ENCODE measurements at regions not wholly inside any gene's neighbourhood (a gene's known extent, or its start where the extent isn't known, plus 50 kb on each side); places are given as distances from the start of the nearest gene placed in this dataset.
"Not testable (repeated sequence)": the region's sequence is repeated elsewhere in the genome, so short reads cannot be mapped to it uniquely, and the experiment has no call there.

GRCh38 chr4:171308661-171309060 lies 504.5 kb upstream of the GALNTL6 start:
- DNase-seq: no peak

DNA sequence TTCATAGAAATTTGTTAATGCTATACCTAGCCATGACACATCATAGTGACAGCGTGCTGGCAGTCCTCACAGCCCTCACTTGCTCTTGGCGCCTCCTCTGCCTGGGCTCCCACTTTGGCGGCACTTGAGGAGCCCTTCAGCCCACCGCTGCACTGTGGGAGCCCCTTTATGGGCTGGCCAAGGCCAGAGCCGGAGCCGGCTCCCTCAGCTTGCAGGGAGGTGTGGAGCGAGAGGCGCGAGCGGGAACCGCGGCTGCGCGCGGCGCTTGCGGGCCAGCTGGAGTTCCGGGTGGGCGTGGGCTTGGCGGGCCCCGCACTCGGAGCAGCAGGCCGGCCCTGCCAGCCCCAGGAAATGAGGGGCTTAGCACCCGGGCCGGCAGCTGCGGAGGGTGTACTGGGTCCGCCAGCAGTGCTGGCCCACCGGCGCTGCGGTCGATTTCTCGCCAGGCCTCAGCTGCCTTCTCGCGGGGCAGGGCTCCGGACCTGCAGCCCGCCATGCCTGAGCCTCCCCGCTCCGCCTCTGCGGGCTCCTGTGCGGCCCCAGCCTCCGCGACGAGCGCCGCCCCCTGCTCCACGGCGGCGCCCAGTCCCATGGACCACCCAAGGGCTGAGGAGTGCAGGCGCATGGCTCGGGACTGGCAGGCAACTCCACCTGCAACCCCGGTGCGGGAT lies 515.0 kb upstream of the GALNTL6 start:
- DNase-seq: not testable (repeated sequence)

DNA sequence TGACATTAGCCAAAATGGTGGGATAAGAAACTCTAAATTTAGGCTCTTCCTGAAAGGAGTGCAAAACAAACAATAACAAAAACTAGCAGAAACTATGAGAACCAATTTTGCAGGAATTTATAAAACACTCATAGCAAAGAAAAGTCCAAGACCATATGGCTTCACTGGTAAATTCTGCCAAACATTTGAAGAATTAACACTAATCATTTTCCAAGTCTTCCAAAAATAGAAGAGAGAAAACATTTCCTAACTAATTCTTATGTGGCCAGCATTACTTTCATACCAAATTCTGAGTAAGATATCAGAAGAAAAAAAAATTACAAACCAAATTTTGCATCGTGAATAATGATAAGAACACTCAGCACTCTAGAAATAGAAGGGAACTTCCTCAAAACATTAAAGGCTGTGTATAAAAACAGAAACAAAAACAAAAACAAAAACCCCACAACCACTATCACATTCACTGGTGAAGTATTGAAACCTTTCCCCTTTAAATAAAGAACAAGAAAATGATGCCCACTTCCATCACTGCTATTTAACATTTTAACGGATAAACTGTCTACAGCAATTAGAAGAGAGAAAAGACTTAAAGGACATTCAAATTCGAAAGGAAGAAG lies 524.3 kb upstream of the GALNTL6 start:
- no peak for DNase-seq

GRCh38 chr4:171281359-171281758 lies 531.8 kb upstream of the GALNTL6 start:
- no peak for DNase-seq

- DNase-seq: no peak
These were observed 534.1 kb upstream of the GALNTL6 start for GRCh38 chr4:171279131-171279530.

DNA sequence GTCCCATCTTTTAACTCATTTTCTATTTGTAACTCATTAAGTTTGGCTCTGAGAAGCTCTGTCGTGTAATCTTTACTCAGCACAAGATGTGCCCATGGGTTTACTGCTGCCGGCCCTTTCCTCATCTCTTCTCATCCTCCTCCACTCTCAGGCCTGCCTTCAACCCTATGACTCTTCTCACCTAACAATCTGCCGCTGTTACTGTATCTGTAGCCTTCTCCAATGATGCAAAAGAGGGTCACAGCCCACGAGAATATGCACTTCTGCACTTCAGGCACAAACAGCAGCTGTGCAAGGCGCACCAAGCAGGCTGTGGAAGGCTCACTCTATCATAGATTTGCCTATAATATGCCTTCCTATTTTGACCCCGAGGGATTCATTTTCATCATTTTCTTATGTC lies 546.5 kb upstream of the GALNTL6 start:
- no peak for DNase-seq

- DNase-seq: no peak
These were observed 547.9 kb upstream of the GALNTL6 start for GRCh38 chr4:171265190-171265818.

- DNase-seq: no peak
These were observed 557.0 kb upstream of the GALNTL6 start for GRCh38 chr4:171256223-171256622.

DNA sequence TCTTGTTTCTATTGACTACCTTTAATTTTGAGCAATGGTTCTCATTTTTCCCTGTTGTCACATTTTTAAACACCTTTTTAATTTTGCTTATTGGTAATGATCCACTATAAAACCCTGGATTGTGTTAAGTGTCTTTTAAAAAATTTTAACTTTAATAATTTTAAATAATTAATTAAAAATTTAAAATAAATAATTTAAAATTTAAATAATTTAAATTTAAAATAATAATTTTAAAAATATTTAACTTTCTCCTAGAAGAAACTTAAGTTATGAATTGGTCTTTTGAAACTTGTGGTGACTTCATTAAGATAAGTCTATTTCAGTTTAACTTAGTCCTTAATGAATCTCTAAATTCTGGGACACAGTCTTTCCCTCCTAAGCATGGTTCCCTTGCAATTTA lies 566.3 kb upstream of the GALNTL6 start:
- DNase-seq: no peak

- no peak for DNase-seq
These were observed 570.4 kb upstream of the GALNTL6 start for GRCh38 chr4:171242831-171243230.

DNA sequence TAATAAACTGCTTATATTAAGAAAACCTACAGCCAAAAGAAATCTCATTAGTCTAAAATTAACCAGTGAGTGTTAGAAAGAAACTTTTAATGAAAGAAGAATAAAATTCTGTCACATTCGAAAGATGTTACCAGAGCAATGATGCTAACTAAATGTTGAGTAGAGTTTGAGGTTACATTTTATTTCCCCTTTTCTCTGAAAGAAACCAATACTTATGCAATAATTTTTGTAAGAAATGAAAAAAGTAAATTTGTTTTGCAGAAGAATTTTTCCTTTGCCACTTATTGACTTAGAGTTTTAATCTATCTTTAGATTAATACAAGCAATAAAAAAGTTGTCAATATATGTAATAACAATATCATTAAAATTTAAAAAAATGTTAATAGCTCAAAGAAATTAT lies 574.0 kb upstream of the GALNTL6 start:
- no peak for DNase-seq

DNA sequence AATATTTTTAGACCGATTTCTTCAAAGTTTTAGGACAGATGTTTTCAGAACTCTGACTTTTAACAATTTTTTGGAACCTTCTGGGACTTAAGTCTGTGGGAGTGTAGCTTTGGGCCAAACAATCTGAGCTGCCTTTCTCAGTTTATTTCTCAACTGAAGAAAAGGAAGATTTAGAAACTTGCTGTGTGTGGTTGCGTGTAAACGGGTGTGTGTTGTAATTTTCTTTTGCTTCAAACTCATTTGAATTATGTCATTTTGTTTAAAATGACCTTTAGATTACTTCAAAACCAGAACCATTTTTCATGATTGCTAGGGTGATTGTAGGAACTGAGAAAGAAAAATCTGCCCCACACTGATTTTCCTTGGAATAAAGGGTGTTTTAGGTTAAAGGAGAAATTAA lies 577.7 kb upstream of the GALNTL6 start:
- DNase-seq: no peak

DNA sequence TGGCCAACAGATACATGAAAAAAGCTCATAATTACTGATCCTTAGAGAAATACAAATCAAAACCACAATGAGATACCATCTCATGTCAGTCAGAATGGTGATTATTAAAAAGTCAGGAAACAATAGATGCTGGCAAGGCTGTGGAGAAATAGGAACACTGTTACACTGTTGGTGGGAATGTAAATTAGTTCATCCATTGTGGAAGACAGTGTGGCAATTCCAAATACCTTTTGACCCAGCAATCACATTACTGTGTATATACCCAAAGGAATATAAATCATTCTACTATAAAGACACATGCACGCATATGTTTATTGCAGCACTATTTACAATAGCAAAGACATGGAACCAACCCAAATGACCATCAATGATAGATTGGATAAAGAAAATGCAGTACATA lies 583.9 kb upstream of the GALNTL6 start:
- not testable (repeated sequence) for DNase-seq

GRCh38 chr4:171221181-171221580 lies 592.0 kb upstream of the GALNTL6 start:
- no peak for DNase-seq

- no peak for DNase-seq
These were observed 609.8 kb upstream of the GALNTL6 start for GRCh38 chr4:171203425-171203824.

DNA sequence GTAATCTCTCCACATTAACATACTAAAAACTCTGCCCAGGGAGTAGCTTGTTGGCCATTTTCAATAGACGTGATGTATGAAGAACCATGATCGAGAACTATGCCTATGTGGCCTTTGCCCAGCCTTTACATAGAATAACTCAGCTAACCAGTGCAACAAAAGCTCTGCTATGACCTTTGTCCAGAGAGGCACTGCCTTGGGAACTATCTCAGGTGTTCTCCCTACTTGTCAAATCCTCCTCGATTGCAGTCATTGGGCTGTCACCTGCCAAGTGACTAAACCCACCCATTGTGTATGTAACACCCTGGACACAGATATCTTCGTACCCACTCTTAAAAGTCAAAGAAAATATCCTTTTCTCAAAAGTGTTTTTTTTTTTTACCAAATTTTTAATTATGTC lies 610.3 kb upstream of the GALNTL6 start:
- no peak for DNase-seq

- no peak for DNase-seq
These were observed 626.5 kb upstream of the GALNTL6 start for GRCh38 chr4:171186700-171187099.

- no peak for DNase-seq
These were observed 632.1 kb upstream of the GALNTL6 start for GRCh38 chr4:171181090-171181489.

DNA sequence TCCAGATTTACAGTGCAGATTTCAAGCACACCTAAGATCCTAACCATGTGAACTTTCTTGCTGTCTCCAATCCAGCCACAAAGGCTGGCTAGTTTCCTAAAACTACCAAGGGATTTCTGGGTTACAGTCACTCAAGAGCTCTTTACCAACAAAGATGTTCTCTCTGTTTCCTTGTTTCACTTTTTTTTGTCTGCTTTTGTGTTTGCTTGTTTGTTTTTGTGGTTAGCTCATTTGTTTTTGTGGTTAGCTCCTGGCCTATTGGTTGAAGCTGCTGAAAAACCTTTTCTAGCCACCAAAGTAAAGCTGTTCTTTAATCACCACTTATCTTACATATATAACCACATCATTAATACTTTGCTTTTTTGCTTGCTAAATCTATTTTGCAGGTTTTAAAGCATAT lies 642.5 kb upstream of the GALNTL6 start:
- no peak for DNase-seq

DNA sequence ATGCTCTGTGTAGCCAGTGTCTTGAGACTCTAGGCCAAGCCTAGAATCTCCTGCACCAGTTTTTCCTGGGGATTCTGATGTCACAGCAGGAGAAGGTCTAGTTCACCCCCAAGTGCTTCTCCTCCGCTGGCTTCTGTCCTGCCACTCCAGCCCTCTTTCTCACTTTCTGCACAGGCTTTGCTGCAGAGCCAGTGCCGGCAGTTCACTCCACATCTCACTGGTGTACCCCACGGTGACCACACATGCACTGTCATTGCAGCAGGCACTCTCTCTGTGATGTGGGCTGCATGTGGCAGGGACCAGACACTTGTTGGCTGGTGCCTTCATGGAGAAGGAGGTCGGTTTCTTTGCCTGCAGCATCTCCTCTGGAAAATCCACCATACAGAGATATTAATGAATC lies 643.8 kb upstream of the GALNTL6 start:
- DNase-seq: no peak

GRCh38 chr4:171162478-171162877 lies 650.7 kb upstream of the GALNTL6 start:
- no peak for DNase-seq

DNA sequence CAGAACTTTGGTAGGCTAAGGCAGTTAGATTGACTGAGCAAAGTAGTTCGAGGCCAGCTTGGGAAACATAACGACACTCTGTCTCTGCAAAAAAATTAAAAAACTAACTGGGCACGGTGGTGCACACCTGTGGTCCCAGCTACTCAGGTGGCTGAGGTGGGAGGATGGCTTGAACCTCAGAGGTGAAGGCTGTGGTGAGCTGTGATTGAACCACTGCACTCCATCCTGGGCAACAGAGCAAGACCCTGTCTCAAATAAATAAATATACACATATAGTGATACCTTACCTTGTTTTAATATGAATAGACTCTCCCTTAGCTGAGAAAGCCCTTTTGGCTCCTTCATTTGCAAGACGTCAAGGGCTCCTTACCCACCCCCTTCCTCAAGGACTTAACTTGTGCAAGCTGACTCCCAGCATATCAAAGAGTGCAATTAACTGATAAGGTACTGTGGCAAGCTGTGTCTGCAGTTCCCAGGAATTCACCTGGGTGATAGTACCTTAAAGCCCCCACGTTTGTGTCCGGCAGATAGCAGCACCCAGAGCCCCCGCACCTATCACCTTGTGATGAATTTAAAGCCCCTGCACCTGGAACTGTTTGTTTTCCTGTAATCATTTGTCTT lies 655.6 kb upstream of the GALNTL6 start:
- DNase-seq: no peak

- DNase-seq: no peak
These were observed 670.6 kb upstream of the GALNTL6 start for GRCh38 chr4:171142639-171143038.

DNA sequence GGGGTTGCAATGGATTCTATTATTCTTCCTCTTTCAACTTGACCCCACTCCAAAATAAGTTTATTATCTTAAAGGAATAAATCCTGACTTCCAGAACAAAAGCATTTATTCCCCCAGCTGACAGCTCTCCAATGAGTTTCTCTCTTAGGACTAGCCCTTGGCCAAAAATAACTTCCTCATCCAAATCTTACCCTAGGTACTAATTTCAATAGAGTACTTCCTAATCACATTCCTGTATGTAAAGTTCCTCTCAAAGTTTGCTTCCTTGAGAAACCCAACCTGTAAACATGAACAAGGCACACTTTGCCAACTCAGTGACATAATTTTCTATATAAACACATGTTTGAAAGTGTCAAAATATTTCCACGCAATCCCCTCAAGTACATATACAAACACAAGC lies 671.2 kb upstream of the GALNTL6 start:
- DNase-seq: no peak
